ENCODE measurements at regions not wholly inside any gene's neighbourhood (a gene's known extent, or its start where the extent isn't known, plus 50 kb on each side); places are given as distances from the start of the nearest gene placed in this dataset.
"Not testable (repeated sequence)": the region's sequence is repeated elsewhere in the genome, so short reads cannot be mapped to it uniquely, and the experiment has no call there.

DNA sequence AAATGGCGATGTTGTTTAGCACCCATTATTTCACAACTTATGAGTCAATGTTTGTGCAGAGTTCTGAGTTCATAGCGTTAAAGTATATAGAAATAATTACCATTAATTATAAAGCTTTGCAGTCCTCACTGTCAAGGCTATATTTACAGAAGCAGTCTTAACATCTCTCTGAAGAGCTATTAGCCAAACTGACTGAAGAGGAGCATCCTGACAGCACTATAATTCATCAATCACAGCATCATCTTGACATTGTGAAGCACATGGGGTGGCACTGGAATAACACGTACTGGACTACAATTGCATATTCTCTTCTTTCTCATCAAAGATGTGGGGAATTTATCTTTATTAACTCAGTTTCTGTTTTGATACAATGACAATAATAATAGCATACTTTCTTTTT, 260.6 kb upstream of the MME start:
- Histone ChIP-seq H3K27ac (no peak overlapping the region), H3K4me1 (no peaks in the 10 kb centered on the region), H3K79me2 (no peaks in the 10 kb centered on the region), H2AFZ (no peak overlapping the region), H3K36me3 (ENCODE audit: control insufficient read depth, insufficient read depth, low read length) (no peaks in the 10 kb centered on the region), H3K9me3 (ENCODE audit: control insufficient read depth, low read length) (no peaks in the 10 kb centered on the region), H3K9ac (no peak overlapping the region), H3K4me2 (ENCODE audit: low read length) (no peak overlapping the region), H3K4me3 (ENCODE audit: low read depth, low read length) (no peak overlapping the region), H3K27me3 (ENCODE audit: control insufficient read depth, insufficient read depth, low read length) (no peaks in the 10 kb centered on the region)
- TF ChIP-seq, protein P1, sequence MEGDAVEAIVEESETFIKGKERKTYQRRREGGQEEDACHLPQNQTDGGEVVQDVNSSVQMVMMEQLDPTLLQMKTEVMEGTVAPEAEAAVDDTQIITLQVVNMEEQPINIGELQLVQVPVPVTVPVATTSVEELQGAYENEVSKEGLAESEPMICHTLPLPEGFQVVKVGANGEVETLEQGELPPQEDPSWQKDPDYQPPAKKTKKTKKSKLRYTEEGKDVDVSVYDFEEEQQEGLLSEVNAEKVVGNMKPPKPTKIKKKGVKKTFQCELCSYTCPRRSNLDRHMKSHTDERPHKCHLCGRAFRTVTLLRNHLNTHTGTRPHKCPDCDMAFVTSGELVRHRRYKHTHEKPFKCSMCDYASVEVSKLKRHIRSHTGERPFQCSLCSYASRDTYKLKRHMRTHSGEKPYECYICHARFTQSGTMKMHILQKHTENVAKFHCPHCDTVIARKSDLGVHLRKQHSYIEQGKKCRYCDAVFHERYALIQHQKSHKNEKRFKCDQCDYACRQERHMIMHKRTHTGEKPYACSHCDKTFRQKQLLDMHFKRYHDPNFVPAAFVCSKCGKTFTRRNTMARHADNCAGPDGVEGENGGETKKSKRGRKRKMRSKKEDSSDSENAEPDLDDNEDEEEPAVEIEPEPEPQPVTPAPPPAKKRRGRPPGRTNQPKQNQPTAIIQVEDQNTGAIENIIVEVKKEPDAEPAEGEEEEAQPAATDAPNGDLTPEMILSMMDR (IDR thresholded peaks at IDR 0.05): no peak

GRCh38 chr3:154818676-154819255, 261.4 kb upstream of the MME start:
- H3K4me3 ChIP-seq (ENCODE audit: low read depth, low read length): no peak overlapping the region
- TF ChIP-seq, protein P1 (IDR thresholded peaks at IDR 0.05): no peak
- no peak overlapping the region for H3K9ac ChIP-seq
- H2AFZ ChIP-seq: no peak overlapping the region
- H3K27ac ChIP-seq: no peak overlapping the region
- H3K4me1 ChIP-seq: no peaks in the 10 kb centered on the region
- no peaks in the 10 kb centered on the region for H3K27me3 ChIP-seq (ENCODE audit: control insufficient read depth, insufficient read depth, low read length)
- no peaks in the 10 kb centered on the region for H3K36me3 ChIP-seq (ENCODE audit: control insufficient read depth, insufficient read depth, low read length)
- H3K9me3 ChIP-seq (ENCODE audit: control insufficient read depth, low read length): no peaks in the 10 kb centered on the region
- no peaks in the 10 kb centered on the region for H3K79me2 ChIP-seq
- H3K4me2 ChIP-seq (ENCODE audit: low read length): no peak overlapping the region

DNA sequence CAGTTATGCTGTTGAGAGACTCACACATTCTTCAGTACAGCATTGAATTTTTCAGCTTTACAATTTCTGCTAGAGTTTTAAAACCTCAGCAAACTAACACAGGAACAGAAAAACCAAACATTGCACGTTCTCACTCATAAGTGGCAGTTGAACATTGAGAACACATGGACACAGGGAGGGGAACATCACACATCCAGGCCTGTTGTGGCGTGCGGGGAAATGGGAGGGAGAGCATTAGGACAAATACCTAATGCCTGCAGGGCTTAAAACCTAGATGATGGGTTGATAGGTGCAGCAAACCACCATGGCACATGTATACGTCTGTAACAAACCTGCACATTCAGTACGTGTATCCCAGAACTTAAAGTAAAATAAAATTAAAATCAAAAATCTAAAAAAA, 270.1 kb upstream of the MME start:
- not testable (repeated sequence) for H3K27ac ChIP-seq; H3K4me3 ChIP-seq (ENCODE audit: low read depth, low read length); H2AFZ ChIP-seq; H3K79me2 ChIP-seq; H3K9me3 ChIP-seq (ENCODE audit: control insufficient read depth, low read length); H3K4me1 ChIP-seq; H3K36me3 ChIP-seq (ENCODE audit: control insufficient read depth, insufficient read depth, low read length); H3K4me2 ChIP-seq (ENCODE audit: low read length); H3K9ac ChIP-seq; H3K27me3 ChIP-seq (ENCODE audit: control insufficient read depth, insufficient read depth, low read length)

DNA sequence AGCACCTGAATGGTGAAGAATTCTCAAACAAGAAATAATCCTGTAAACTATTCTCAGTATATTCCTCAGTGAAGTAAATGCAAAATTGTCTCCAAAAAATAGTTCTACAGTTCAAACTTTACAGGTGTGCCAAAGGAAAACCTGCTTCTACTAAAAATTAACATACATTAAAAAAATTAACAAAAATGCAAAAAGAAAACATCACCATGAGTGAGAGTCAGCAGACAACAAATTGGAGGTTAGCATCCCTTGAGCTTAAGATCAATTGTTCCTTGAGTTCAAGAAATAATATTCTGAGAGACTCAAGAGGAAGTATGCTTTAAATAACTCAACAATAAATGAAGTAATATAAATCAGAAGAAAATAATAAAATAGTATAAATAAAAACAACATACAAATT, 278.4 kb upstream of the MME start:
- Histone ChIP-seq H3K27me3 (ENCODE audit: control insufficient read depth, insufficient read depth, low read length) (no peaks in the 10 kb centered on the region), H3K9me3 (ENCODE audit: control insufficient read depth, low read length) (no peaks in the 10 kb centered on the region), H3K4me3 (ENCODE audit: low read depth, low read length) (no peak overlapping the region), H3K4me1 (no peaks in the 10 kb centered on the region), H3K27ac (no peak overlapping the region), H3K36me3 (ENCODE audit: control insufficient read depth, insufficient read depth, low read length) (no peaks in the 10 kb centered on the region), H3K4me2 (ENCODE audit: low read length) (no peak overlapping the region), H2AFZ (no peak overlapping the region), H3K79me2 (no peaks in the 10 kb centered on the region), H3K9ac (no peak overlapping the region)
- TF ChIP-seq, protein P1 (IDR thresholded peaks at IDR 0.05): no peak

GRCh38 chr3:154799800-154800199, 280.3 kb upstream of the MME start:
- Histone ChIP-seq H3K36me3 (ENCODE audit: control insufficient read depth, insufficient read depth, low read length) (no peaks in the 10 kb centered on the region), H2AFZ (no peak overlapping the region), H3K9ac (no peak overlapping the region), H3K9me3 (ENCODE audit: control insufficient read depth, low read length) (no peaks in the 10 kb centered on the region), H3K4me3 (ENCODE audit: low read depth, low read length) (no peak overlapping the region), H3K79me2 (no peaks in the 10 kb centered on the region), H3K27ac (no peak overlapping the region), H3K4me1 (no peaks in the 10 kb centered on the region), H3K4me2 (ENCODE audit: low read length) (no peak overlapping the region), H3K27me3 (ENCODE audit: control insufficient read depth, insufficient read depth, low read length) (no peaks in the 10 kb centered on the region)
- TF ChIP-seq, protein P1 (IDR thresholded peaks at IDR 0.05): no peak

Data from parathyroid adenoma (tissue), 2 donors.